Endothelial cell of hepatic sinusoid (primary cell): ENCODE measurements at regions not wholly inside any gene's neighbourhood (a gene's known extent, or its start where the extent isn't known, plus 50 kb on each side); places are given as distances from the start of the nearest gene placed in this dataset.
"Not testable (repeated sequence)": the region's sequence is repeated elsewhere in the genome, so short reads cannot be mapped to it uniquely, and the experiment has no call there.

Experiments used
- in situ Hi-C: cut with HindIII; loops from 2 replicates; pipeline ENCODE4 v1.10.0; 2017; ENCODE audit warnings: low sequenced_read_pairs

DNA sequence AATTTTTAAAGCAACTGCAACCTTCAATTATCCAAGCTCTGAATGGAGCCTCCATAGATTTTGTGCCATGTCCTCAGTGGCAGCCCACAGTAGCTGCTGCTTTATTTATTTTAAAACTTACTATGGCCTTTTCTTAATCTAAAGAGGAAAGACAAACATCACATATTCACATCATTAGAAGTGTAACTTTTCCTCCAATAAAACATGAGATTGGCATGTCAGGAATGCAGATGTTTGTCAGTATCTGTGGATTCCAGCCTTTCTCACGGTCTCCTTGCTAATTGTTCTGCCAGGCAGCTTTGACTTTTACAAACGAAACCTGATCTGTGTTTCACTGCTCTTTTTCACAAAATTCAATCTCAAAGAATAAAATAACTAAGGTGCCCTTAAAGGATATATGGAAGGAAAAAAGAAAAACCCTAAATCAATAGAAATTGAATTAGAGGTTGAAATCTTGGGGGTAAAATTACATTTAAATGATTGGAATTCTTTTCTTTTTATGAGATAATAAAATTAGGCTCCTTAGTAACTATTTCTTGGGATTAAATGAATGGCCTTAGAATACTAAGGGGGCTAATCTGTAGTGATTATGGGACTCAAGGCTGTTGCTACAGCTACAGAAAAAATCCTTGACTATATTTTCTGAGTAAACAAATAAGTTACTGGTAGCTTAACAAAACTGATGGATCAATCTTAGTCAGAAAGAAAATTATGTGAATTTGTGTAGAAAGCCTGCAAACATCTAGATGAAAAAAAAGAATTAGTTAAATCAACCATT lies 151.3 kb downstream of the RTL9 start:
- in situ Hi-C loops = no loop called here

DNA sequence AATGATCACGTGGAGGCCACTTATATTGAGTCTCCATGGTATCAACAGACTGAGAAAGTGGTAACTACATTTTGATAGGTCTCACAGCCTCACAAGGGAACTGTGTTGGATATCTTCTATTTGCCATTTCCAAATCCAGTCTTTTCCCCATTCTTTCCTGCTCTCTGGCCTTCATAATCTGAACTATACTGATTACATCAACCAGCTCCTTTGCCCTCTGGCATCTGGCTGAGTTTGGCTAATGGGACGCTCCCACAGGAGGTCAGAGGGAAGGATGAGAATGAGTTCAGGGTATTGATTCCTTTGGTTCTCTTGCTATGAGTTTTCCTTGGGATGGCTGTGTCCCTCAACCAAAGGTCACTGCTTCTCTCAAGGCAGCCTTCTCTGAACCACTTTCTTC lies 152.6 kb downstream of the RTL9 start:
- in situ Hi-C loops = no loop called here

DNA sequence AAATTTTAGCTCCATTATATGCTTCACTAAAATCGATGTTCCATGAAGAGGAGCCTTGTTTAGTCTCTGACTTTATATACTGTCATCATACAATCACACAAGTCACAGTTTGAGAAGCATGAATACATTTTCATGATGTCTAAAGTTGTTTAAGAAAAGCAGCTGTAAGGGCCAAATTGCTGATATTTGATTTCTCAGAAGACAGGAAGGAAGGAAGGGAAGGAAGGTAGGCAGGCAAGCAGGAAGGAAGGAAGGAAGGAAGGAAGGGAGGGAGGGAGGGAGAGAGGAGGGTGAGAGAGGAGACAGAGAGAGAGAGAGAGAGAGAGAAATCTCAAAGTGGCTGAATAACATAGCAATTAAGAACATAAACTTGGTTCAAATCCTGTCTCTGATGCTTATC lies 153.7 kb downstream of the RTL9 start:
- in situ Hi-C loops = no loop called here

DNA sequence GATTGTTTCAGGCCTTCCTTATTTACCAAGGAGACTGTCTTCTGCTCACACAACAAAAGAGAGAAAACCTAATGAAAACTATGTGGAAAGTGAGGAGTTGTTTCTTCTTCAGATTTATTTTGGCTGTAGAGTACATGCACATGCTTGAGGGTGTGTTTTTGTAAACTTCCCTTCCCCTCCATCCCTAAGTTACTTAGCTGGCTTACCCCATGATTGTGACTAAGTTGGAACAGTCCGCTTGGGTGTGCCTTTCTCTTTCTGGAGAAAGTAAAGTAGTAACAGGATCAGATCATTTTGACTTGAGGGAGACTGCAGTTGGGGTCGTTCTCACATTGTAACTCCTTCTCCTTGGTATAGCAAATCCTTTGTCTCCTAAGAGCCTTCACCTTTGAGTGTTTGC lies 155.9 kb downstream of the RTL9 start:
- in situ Hi-C loops = no loop called here

DNA sequence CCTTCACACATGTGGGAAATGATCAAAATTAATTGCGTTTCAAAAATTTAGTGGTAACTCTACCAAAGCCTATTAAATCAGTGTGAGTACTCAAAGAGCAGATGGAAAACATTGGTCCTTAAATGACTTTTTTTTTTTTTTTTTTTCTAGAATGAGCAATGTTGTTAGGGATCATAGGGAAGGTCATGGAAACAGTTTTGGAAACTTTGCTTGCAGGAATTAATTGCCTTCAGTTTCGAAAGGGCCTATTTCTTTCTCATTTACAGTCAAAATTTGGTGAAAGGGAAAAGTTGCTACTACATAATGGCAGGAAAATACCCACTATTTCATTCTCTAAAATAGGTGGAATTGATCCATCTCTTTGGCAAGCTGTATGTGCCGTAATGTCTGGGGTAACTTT lies 160.9 kb downstream of the RTL9 start:
- in situ Hi-C loops = no loop called here

DNA sequence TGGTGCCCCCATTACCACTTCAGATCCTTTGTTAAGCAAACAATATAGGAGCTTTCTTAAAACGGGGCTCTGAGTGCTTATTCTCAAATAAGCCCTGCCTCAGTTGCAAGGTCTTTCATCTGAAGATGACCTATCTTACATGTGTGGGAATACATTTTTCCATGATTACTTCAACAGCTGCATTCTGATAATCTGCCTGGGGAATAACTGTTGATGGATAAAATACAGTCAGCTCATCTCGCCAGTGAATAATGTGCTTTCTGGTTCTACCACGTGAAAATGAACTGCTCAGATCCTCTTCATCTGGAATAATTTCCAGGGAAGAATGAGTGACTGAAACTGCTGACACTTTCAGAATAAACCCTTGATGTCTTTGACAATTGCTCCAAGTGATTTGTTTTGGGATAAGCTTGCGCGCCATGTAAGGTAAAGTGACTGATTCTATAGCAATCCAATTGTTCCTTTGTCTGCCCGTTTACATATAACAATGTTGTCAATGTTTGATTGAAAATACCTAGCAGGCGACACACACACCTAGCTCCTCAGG lies 161.3 kb downstream of the RTL9 start:
- in situ Hi-C loops = no loop called here

DNA sequence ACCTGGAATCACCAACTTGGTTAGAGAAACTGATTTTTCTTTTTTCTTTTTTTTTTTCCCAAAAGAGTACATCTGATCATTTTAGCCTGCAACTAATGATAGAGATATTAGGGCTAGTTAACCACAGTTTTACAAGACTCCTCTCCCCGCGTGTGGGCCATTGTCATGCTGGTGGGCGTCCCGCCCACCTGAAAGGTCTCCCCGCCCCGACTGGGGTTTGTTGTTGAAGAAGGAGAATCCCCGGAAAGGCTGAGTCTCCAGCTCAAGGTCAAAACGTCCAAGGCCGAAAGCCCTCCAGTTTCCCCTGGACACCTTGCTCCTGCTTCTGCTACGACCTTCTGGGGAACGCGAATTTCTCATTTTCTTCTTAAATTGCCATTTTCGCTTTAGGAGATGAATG lies 162.0 kb downstream of the RTL9 start:
- in situ Hi-C loops = not testable (repeated sequence)

DNA sequence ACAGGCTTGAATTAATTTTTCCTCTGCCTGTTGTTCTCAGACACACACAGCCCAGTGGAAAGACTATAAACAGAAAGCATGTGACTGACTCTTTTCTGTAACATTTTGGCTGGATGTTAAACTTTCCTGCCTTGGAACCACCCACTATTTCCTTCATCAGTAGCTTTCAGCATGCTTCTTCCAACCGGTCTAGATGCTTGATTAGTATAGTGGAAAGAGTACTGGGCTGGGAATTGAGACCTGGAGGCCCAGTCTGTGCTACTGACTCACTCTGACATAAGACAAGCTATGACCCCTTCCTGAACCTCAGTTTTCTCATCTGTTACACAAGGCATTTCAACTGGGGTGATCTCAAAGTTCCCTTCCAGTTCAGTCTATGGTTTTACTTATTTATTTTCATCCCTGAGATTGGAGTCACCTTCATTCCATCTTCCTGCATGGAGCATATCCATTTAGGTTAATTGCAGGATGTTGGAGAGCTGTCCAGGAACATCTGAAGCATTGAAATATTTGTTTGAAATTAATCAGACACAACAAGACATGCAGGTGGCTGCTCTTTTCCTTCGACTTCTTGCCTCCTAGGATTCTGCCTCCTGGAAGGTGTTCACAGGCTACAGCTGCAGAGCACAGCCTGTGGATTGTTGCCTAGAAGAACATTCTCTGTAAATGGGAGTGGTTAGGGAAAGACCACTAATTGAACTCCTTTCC lies 173.4 kb downstream of the RTL9 start:
- in situ Hi-C loops = no loop called here

DNA sequence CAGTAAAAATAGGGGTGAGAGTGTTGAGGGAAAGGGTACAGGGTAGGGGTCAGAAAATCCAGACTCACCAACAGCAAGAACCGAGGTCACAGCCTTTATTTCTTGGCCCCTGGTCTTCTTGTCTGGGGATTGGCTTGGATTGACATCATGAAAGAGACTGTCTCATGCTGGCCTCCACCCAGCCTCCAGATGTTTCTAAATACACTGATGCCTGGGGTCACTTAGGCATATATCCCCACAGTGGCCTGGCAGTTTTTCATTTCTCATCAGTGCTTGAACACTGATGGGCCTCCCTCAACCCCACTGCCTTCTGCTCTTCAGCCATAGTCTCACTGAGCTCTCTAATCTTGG lies 173.9 kb downstream of the RTL9 start:
- in situ Hi-C loops = no loop called here

DNA sequence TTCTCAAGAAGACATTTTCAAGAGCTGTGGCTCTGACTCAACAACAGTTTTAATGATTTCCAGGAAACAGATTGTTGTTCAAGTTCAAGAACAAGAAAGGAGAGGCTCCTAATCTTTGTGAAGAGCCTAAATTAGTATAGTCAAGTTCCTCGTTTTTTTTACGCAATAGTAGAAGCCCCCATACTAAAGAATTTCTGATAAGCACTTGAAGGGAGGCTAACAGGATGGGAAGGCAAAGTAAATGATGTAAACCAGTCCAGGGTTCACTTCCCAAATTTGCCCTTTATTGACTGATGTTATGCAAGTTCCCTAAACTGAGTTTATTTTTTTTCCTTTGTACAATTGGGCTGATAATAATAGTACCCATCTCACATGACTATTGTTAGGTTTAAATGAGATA lies 178.2 kb downstream of the RTL9 start:
- in situ Hi-C loops = loop anchor here (5.0 kb wide), 1 partner anchor 100 kb away; no protein-coding TSS in a partner anchor

DNA sequence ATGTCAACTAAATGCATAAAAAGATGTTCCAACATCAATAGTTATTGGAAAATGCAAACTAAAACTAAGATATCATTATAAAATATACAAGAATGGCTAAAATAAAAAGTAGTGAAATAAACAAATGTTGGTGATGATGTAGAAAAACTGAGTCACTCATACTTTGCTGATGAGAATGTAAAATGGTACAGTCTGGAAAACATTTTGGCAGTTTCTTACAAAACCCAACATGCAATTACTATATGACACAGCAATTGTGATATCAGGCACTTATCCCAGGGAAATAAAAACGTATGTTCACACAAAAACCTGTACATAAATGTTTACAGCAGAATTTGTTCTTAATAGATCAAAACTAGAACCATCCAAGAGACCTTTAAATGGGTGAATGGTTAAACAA lies 182.6 kb downstream of the RTL9 start:
- in situ Hi-C loops = no loop called here

DNA sequence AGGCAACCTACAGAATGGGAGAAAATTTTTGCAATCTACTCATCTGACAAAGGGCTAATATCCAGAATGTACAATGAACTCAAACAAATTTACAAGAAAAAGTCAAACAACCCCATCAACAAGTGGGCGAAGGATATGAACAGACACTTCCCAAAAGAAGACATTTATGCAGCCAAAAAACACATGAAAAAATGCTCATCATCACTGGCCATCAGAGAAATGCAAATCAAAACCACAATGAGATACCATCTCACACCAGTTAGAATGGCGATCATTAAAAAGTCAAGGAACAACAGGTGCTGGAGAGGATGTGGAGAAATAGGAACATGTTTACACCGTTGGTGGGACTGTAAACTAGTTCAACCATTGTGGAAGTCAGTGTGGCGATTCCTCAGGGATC lies 192.2 kb downstream of the RTL9 start:
- in situ Hi-C loops = not testable (repeated sequence)

DNA sequence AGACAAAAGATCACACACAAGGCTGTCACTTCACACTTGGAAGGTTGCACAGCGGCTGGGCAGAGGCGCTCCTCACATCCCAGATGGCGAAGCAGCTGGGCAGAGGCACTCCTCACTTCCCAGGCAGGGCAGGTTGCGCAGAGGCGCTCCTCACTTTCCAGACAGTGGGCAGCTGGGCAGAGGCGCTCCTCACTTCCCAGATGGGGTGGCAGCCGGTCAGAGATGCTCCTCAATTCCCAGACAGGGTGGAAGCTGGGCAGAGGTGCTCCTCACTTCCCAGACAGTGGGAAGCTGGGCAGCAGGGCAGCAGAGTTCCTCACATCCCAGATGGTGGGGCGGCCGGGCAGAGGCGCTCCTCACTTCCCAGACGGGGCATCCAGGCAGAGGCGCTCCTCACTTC lies 199.2 kb downstream of the RTL9 start:
- in situ Hi-C loops = no loop called here

DNA sequence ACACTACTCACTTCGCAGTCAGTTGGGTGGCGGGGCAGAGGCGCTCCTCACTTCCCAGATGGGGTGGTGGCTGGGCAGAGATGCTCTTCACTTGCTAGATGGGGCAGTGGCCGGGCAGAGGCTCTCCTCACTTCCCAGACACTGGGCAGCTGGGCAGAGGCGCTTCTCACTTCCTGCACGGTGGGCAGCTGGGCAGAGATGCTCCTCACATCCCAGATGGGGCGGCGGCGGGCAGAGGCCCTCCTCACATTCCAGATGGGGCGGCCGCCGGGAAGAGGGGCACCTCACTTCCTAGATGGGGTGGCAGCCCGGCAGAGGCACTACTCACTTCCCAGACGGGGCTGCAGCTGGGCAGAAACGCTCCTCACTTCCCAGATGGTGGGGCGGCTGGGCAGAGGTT lies 199.8 kb downstream of the RTL9 start:
- in situ Hi-C loops = no loop called here

DNA sequence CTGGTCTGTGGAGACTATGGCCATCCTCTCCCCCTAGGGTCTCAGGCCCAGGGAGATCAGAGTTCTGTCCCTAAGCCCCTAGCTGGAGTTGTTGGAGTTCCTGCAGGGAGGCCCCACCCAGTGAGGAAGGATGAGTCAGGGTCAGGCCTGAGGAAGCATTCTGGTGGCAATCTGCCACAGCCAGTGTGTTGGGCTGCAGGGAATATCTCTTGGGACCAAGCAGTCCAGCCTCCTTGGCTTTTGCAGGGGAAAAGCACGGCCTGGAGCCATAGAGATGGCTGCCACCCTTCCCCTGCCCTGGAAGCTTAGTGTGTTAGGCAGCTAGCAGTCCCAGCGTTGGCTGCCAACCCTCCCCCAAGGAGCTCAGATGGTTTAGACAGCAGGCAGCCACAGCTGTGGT lies 202.4 kb downstream of the RTL9 start:
- in situ Hi-C loops = no loop called here

DNA sequence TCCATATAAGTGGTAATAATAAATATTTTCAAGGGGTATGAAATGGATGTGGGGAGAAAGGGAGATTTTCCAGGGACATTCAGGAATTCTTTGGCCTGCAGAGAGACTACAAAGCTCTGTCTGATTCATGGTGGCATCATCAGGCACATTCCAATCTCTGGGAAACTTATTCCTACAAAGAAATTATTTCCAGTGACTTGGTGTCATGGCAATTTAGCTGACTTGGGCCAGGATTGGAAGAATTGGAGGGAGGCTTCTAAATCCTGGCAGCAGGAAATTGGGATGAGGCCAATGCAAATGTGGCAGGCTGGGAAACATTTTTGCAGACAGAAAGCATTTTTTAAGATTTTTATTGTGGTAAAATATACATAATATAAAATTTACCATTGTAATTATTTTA lies 204.6 kb downstream of the RTL9 start:
- in situ Hi-C loops = no loop called here

DNA sequence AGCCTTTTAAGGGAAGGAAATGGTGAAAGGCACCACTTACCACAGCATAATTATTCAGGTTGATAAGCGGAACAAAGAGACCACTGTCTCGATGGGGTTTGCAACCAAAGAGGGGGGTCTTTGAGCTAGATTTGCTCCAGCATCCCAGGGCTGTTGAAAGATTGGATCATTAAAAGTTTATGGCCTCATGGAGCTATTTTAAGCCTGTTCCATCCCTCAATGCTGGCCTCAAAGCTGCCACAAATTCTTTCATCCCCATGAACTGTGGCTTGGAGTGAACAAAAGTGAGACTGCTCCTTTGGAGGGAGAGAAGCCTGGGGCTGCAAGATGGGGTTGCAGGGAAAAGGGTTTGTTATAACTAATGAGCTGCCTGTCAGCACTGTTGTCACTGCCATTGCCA lies 209.8 kb downstream of the RTL9 start:
- in situ Hi-C loops = no loop called here

DNA sequence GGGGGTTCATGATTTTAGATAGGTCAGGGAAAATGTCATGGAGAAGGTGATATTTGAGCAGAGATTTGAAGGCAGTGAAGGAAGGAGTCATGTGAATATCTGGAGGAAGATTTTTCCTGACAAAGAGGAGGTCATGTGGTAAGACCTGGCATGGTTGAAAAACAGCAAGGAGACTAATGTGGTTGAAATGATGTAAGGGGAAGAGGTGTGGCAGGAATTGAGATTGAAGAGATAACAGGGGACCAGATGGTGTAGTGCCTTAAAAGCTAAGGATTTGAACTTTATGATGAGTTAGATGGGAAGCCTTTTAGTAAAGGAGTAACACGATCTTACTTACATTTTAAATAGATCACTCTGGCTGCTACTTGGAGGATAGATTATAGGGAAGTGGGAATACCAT lies 210.9 kb downstream of the RTL9 start:
- in situ Hi-C loops = no loop called here

DNA sequence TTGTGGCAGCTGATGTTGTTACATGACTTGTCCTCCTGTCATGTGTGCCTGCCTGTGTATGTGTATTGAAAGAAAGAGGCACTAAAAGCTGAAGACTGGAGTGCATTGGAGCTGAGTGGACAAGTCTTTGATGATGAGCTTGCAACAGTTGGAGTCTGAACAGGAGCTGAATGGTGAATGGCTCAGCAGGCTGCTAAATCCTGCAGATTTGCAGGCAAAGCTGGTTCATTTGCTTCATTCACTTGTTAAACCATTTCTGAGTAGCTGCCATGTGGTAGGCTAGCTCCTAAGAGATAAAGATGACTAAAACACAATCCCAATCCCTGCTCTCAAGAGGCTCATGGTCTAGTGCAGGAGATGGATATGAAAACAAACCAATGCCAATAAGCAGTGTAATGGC lies 217.3 kb downstream of the CHRDL1 start:
- in situ Hi-C loops = loop anchor here (5.0 kb wide), 1 partner anchor 86 kb away; no protein-coding TSS in a partner anchor

DNA sequence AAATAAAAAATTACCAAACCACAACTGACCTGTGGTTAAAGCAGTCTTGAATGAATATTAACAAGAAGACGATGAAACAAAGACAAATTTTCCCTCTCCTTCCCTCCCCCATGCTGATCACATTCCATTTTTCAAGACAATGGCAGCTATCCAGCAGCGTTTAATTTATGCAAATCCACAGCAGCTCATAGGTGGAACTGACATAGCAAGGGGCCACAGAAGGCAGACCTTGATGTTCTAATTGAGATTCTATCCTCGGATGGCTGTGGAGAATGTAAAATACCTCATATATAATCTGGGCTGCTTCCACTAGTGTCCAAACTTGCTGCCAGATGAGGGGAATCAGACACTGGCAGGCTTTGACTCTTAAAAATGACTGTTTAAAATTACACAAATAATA lies 211.5 kb downstream of the CHRDL1 start:
- in situ Hi-C loops = no loop called here

DNA sequence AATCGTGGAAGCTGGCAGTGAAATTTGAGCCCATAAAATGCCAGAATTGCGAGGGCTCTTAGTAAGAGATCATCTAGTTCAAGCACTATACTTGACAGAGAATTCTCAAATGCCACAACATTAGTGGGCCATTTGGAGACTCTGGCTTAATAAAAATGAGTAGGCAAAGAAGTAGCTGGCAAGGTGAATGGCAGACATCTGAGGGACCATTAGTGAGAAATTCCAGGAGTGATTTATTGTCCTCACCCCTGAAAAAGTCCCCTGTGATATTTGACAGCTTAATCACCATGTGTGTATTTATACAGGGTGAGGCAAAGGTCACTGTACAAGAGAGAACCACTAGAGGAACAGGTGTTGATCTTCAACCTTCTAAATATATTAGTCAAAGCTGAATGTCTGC lies 207.5 kb downstream of the CHRDL1 start:
- in situ Hi-C loops = no loop called here

DNA sequence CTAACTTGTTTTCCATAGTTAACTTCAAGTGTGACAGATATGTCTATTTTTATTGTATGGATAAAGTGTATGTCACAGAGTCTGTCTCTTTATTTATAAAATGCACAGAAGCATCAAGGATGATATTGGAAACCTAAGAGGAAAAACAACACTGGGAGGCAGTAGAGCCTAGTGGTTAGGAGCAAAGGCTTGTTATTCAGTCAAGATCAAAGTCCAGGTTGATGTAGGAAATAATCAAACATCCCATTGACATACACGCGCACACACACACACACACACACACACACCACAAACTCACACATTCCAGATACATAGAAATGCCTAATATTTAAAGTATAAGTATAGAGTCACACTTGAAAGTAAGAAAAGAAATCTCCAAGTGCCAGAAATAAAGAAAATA lies 206.8 kb downstream of the CHRDL1 start:
- in situ Hi-C loops = no loop called here
